ENCODE measurements at regions not wholly inside any gene's neighbourhood (a gene's known extent, or its start where the extent isn't known, plus 50 kb on each side); places are given as distances from the start of the nearest gene placed in this dataset.

DNA sequence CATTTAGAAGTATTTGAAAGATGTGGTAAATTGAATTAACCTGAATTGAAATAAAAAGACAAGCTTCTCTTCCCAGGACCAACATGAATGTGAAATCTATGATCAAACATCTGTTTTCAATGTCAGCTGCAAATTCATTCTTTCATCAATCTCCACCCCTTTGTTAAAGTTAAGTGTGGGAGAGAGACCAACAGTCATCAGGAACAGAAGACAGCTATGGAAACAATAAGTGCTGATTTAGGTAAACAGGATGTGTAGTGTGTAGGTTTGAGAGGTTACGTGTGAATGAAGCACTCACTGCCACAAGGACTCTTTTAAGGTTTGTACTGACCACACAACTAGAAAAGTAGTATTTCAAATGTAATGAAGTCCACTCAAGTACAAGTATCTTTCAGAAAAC, 1659.8 kb upstream of the CELF4 start:
- H3K27ac ChIP-seq, result no peak overlapping the region
- TF ChIP-seq, protein P1, sequence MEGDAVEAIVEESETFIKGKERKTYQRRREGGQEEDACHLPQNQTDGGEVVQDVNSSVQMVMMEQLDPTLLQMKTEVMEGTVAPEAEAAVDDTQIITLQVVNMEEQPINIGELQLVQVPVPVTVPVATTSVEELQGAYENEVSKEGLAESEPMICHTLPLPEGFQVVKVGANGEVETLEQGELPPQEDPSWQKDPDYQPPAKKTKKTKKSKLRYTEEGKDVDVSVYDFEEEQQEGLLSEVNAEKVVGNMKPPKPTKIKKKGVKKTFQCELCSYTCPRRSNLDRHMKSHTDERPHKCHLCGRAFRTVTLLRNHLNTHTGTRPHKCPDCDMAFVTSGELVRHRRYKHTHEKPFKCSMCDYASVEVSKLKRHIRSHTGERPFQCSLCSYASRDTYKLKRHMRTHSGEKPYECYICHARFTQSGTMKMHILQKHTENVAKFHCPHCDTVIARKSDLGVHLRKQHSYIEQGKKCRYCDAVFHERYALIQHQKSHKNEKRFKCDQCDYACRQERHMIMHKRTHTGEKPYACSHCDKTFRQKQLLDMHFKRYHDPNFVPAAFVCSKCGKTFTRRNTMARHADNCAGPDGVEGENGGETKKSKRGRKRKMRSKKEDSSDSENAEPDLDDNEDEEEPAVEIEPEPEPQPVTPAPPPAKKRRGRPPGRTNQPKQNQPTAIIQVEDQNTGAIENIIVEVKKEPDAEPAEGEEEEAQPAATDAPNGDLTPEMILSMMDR (IDR thresholded peaks at IDR 0.05), result no peak
- ATAC-seq (no peak), DNase-seq (no peak)
- H3K4me3 ChIP-seq, result no peak overlapping the region
- no peaks in the 10 kb centered on the region for H3K9me3 ChIP-seq
- H3K4me1 ChIP-seq, result no peaks in the 10 kb centered on the region
- intact Hi-C loops (cut with DNase I), result no loop called here
- no peaks in the 10 kb centered on the region for H3K36me3 ChIP-seq
- no peaks in the 10 kb centered on the region for H3K27me3 ChIP-seq (ENCODE audit: low read depth)

DNA sequence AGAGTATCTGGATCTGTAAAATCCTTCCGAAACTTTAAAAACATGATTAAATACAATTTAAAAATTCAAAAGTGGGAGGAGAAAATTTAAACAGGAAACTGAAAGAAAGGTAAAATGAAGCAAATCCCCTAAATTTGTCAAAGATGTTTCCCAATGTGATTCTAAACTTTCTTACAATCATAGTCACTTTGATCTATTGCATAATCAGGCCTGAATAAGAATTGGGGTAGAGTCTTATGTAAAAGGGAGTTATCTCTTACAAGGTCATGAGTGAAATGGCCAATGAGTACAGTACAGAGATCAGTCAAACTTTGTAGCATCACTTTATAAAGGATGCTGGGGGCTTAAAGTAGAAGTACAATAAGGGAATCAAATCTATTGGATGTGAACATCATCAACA, 1657.7 kb upstream of the CELF4 start:
- ATAC-seq, result no peak
- H3K36me3 ChIP-seq, result no peaks in the 10 kb centered on the region
- intact Hi-C loops (cut with DNase I), result no loop called here

DNA sequence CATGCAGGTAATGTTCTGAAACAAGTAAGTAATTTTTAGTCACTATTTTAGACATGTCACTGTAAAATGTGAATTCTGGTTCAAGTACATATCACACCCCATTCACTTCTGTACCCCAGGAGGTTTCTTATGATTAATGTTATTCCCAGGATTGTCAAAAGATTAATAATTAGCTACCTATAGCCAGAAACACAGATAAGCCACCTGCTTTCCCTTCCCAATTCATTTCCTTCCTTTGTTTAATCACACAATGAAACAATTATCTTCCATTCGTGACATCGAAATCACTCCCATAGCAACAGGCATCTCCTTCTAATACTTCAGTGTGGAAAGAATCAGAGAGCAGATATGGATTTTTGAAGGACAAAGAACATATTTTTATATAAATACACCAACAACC, 1650.3 kb upstream of the CELF4 start:
- intact Hi-C loops (cut with DNase I), result no loop called here
- no peak overlapping the region for H3K4me3 ChIP-seq
- H3K27ac ChIP-seq, result no peak overlapping the region
- no peak for DNase-seq
- no peaks in the 10 kb centered on the region for H3K4me1 ChIP-seq
- no peaks in the 10 kb centered on the region for H3K9me3 ChIP-seq
- no peak for ATAC-seq
- no peaks in the 10 kb centered on the region for H3K36me3 ChIP-seq
- TF ChIP-seq, protein P1 (IDR thresholded peaks at IDR 0.05), result no peak
- H3K27me3 ChIP-seq (ENCODE audit: low read depth), result no peaks in the 10 kb centered on the region

More for the DNA sequence above, 1657.7 kb upstream of the CELF4 start:
- DNase-seq, result no peak
- Histone ChIP-seq H3K27ac (no peak overlapping the region), H3K4me1 (no peaks in the 10 kb centered on the region), H3K4me3 (no peak overlapping the region), H3K27me3 (ENCODE audit: low read depth) (no peaks in the 10 kb centered on the region), H3K9me3 (no peaks in the 10 kb centered on the region)
- TF ChIP-seq, protein P1 (IDR thresholded peaks at IDR 0.05), result no peak

DNA sequence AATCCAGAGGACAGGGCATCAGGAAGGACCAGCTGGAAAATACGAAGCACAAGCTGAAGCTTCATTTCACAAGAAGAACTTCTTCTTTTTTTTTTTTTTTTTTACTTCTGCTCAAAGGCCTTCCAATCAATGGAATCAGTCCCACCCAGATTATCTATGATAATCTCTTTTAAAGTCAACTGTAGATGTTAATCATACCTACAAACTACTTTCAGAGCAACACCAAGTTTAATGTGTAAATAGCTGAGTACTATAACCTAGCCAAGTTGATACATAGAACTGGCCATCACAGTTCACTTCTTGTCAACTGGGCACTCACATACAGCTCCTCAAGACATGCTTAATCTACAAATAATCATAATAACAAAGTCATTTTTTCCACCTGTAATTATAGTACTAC, 1645.9 kb upstream of the CELF4 start:
- no peak overlapping the region for H3K27ac ChIP-seq
- no peak for DNase-seq
- TF ChIP-seq, protein P1 (IDR thresholded peaks at IDR 0.05), result no peak
- no peaks in the 10 kb centered on the region for H3K36me3 ChIP-seq
- H3K4me3 ChIP-seq, result no peak overlapping the region
- no peaks in the 10 kb centered on the region for H3K9me3 ChIP-seq
- no peaks in the 10 kb centered on the region for H3K27me3 ChIP-seq (ENCODE audit: low read depth)
- intact Hi-C loops (cut with DNase I), result no loop called here
- no peaks in the 10 kb centered on the region for H3K4me1 ChIP-seq
- no peak for ATAC-seq

DNA sequence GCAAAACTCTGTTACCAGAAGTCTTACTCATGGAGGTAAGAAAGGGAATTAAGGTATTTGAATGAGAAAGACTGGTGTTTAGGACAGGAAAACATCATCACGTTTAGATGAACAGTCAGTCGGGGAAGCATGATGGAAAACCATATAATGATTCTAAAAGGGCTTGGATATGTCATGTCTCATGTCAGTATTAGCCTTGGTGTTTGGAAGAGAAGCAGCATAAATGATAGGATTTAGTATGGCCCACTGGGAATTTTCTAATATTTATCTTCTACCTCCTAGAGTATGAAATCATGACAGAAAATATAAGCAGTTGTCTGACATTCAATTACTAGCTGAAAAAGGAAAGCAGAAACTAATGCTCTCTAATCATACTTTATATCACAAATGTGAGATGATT, 1643.6 kb upstream of the CELF4 start:
- DNase-seq (no peak), ATAC-seq (no peak)
- TF ChIP-seq, protein P1 (IDR thresholded peaks at IDR 0.05), result no peak
- no peaks in the 10 kb centered on the region for H3K27me3 ChIP-seq (ENCODE audit: low read depth)
- no peaks in the 10 kb centered on the region for H3K9me3 ChIP-seq
- no peaks in the 10 kb centered on the region for H3K4me1 ChIP-seq
- H3K4me3 ChIP-seq, result no peak overlapping the region
- H3K36me3 ChIP-seq, result no peaks in the 10 kb centered on the region
- intact Hi-C loops (cut with DNase I), result no loop called here
- no peak overlapping the region for H3K27ac ChIP-seq

DNA sequence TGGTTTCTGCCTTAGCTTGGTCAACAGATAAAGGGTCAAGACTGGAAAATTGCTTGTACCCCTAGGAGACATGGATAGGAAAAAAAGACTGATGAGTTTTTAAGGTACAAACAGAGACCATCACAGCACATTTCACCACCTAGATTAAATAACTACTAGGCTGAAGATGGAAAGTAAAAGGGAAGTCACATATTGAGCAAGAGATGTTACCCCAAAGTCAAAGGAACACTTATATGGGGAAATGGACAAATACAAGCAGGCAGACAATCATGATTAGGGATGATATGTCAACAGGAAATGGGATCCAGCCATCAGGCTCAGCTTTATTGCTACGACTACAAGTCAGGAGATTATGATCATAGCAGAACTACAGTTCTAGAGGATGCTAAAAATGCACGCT, 1643.1 kb upstream of the CELF4 start:
- TF ChIP-seq, protein P1 (IDR thresholded peaks at IDR 0.05), result no peak
- ATAC-seq, result no peak
- intact Hi-C loops (cut with DNase I), result no loop called here

More for the DNA sequence above, 1643.1 kb upstream of the CELF4 start:
- no peaks in the 10 kb centered on the region for H3K27me3 ChIP-seq (ENCODE audit: low read depth)
- no peaks in the 10 kb centered on the region for H3K36me3 ChIP-seq
- H3K27ac ChIP-seq, result no peak overlapping the region
- no peaks in the 10 kb centered on the region for H3K4me1 ChIP-seq
- no peak overlapping the region for H3K4me3 ChIP-seq
- no peaks in the 10 kb centered on the region for H3K9me3 ChIP-seq
- DNase-seq, result no peak
